Sigmoid colon (tissue), 6 donors: ENCODE measurements at regions not wholly inside any gene's neighbourhood (a gene's known extent, or its start where the extent isn't known, plus 50 kb on each side); places are given as distances from the start of the nearest gene placed in this dataset.
A peak's percentile ranks its signal among the peaks of the same experiment; 100 is the strongest.

ENCODE experiments used
- DNase-seq: peaks from one replicate; pipeline ENCODE4 v3.0.0-alpha.2; 2019
- H3K27ac ChIP-seq, 4 donors: fragments of 200-600 bp; sonication (generic); one replicate each; pipeline ENCODE4 v1.5.1; 2016 to 2019; ENCODE audit warnings: mild to moderate bottlenecking in 1 of 4
- H3K27me3 ChIP-seq, 3 donors: fragments of 200-600 bp; sonication (generic); one replicate each; pipeline ENCODE4 v1.5.1; 2019; ENCODE audit warnings: mild to moderate bottlenecking in 1 of 3
- H3K36me3 ChIP-seq, 4 donors: fragments of 200-600 bp; sonication (generic); one replicate each; pipeline ENCODE4 v1.5.1; 2016 to 2019
- H3K4me1 ChIP-seq, 4 donors: fragments of 200-600 bp; sonication (generic); one replicate each; pipeline ENCODE4 v1.5.1; 2017 to 2019
- H3K4me3 ChIP-seq, 4 donors: fragments of 200-600 bp; sonication (generic); one replicate each; pipeline ENCODE4 v1.5.1; 2017 to 2019; ENCODE audit warnings: mild to moderate bottlenecking in 2 of 4, moderate library complexity in 1 of 4
- H3K9me3 ChIP-seq, 4 donors: fragments of 200-600 bp in 3 of 4; sonication (generic) in 3 of 4; one replicate each; pipeline versions ENCODE4 v1.5.1 to v1.6.1; 2013 to 2019
- EP300 ChIP-seq, 4 donors: sonication (generic); formaldehyde crosslinking; IDR thresholded peaks; one replicate each; pipeline ENCODE4 v1.6.1; 2017; ENCODE audit warnings: antibody characterized with exemption in 4 of 4
- POLR2A ChIP-seq, 2 donors: fragments of 450-650 bp; IDR thresholded peaks; one replicate each; pipeline ENCODE4 v1.6.1; 2016; ENCODE audit warnings: antibody characterized with exemption in 2 of 2, mild to moderate bottlenecking in 2 of 2, moderate library complexity in 2 of 2
- POLR2AphosphoS5 ChIP-seq, 4 donors: sonication (generic); formaldehyde crosslinking; IDR thresholded peaks; one replicate each; pipeline ENCODE4 v1.6.1; 2017; ENCODE audit warnings: antibody characterized with exemption in 4 of 4
- WGBS, 2 donors: extraction: QIAGEN DNeasy Blood & Tissue Kit; methylation state at CpG; one replicate each; pipeline ENCODE4 v1.1.7; 2013; 5-methylcytosine and 5-hydroxymethylcytosine counted together
- intact Hi-C: fragments of 100-400 bp; cut with DNase I; formaldehyde crosslinking; loops from one replicate; pipeline ENCODE4 v1.15.1; 2023
- TF ChIP-seq, protein P1 (sequence below), 4 experiments: fragments of 450-650 bp in 3 of 4; fragments of 200-600 bp in 1 of 4; IDR thresholded peaks; one replicate each; pipeline ENCODE4 v1.5.1; 2016 to 2019; ENCODE audit warnings: antibody characterized with exemption in 4 of 4, mild to moderate bottlenecking in 3 of 4, moderate library complexity in 2 of 4
- donor health status: healthy with polysubstance abuse.
- donor health status: healthy.

DNA sequence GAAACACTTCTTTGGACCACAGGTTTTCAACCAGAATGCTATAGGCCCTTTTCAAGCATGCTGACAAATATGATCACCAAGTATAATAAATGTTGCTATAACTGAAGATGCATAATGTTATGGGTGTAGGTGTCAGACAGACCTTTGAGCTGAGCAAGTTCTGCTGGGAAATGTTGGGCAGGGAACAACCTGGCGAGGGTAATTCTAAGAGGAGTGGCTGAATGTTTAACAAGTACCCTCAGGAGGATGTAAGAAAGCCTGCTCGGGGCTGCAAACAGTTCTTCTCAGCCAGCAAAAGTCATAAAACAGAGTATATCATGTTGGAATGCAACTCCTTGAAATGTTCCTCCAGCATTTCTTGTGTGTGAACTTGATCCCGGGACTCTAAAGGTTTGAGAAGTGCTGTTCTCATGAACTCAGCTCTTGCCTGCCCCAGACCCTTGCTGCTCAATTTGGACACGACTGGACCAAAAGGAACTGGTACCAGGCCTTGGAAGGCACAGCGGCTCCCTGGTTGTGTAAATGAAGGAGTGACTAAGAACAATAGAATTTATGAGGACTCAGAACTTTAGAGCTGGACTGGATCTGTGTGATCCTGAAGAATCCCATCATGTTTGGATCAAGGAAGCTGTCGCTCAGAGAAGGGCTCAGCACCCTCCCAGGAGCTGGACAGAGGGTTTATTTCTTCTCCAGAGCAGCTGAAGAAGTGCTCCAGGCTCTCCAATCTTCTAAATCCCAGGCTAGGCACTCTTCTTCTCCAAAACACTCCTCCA lies 143.2 kb upstream of the ANK3 start:
- Histone ChIP-seq H3K27ac (no peak overlapping the region), H3K9me3 (no peaks in the 10 kb centered on the region), H3K27me3 (no peaks in the 10 kb centered on the region), H3K4me3 (no peak overlapping the region), H3K4me1 (peaks cover 0 to 3% (median 0%) of the 10 kb centered on the region in 4 donors), H3K36me3 (no peaks in the 10 kb centered on the region)
- whole genome bisulfite sequencing, 2 donors = 23 to 65% methylated on average over 6 of the region's 6 CpGs
- intact Hi-C loops = no loop called here
- TF ChIP-seq POLR2A (IDR thresholded peaks at IDR 0.05) (no peak), EP300 (IDR thresholded peaks at IDR 0.05) (no peak), POLR2AphosphoS5 (IDR thresholded peaks at IDR 0.05) (no peak)
- TF ChIP-seq, protein P1, sequence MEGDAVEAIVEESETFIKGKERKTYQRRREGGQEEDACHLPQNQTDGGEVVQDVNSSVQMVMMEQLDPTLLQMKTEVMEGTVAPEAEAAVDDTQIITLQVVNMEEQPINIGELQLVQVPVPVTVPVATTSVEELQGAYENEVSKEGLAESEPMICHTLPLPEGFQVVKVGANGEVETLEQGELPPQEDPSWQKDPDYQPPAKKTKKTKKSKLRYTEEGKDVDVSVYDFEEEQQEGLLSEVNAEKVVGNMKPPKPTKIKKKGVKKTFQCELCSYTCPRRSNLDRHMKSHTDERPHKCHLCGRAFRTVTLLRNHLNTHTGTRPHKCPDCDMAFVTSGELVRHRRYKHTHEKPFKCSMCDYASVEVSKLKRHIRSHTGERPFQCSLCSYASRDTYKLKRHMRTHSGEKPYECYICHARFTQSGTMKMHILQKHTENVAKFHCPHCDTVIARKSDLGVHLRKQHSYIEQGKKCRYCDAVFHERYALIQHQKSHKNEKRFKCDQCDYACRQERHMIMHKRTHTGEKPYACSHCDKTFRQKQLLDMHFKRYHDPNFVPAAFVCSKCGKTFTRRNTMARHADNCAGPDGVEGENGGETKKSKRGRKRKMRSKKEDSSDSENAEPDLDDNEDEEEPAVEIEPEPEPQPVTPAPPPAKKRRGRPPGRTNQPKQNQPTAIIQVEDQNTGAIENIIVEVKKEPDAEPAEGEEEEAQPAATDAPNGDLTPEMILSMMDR (IDR thresholded peaks at IDR 0.05) = no peak
- DNase-seq = no peak

DNA sequence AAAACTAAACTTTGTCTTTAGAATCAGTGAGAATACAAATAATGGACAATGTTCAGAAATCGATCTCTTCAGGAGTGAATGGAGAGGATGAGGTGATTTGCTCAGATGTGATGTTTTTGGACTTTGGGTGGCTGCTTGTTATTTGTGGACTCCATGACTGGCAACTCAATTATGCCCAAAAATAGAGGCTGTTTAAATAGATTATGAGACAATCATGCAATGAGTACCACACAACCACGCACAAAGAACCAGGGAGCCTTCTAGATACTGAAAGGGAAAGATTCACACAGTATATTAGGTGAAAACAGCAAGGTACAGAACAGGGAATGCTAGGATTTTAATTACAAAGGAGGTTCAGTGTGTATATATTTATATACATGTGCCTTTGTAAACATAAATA lies 141.3 kb upstream of the ANK3 start:
- TF ChIP-seq, protein P1 (IDR thresholded peaks at IDR 0.05) = no peak
- TF ChIP-seq EP300 (IDR thresholded peaks at IDR 0.05) = no peak
- no peak for TF ChIP-seq POLR2AphosphoS5 (IDR thresholded peaks at IDR 0.05)
- no peak for TF ChIP-seq POLR2A (IDR thresholded peaks at IDR 0.05)
- WGBS, 2 donors = 92 to 93% methylated on average over 2 of the region's 2 CpGs
- H3K36me3 ChIP-seq = no peaks in the 10 kb centered on the region
- no peak for DNase-seq
- no peaks in the 10 kb centered on the region for H3K9me3 ChIP-seq
- intact Hi-C loops = no loop called here
- no peak overlapping the region for H3K4me3 ChIP-seq
- H3K4me1 ChIP-seq = peaks cover 0 to 3% (median 0%) of the 10 kb centered on the region in 4 donors
- no peak overlapping the region for H3K27ac ChIP-seq
- H3K27me3 ChIP-seq = no peaks in the 10 kb centered on the region

DNA sequence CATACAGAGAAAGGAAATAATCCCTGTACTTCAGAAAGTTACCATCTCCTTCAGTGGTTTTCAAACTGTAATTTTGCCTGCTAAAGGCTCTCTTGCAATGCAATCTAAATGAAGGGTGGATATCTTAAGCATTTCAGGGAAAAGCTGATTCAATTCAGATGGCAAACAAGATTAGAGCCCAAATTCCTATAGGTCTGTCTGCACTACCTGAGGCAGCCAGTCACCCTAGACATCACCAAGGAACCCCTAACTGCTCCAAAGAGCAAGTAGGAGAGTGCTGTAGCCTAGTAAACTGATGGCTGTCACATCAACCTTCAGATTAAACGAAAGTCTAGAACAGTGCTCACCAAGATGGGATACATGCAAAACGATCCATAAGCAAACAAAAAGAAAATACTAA lies 138.0 kb upstream of the ANK3 start:
- TF ChIP-seq POLR2A (IDR thresholded peaks at IDR 0.05) = no peak
- no peak for TF ChIP-seq EP300 (IDR thresholded peaks at IDR 0.05)
- TF ChIP-seq, protein P1 (IDR thresholded peaks at IDR 0.05) = no peak
- no peak for TF ChIP-seq POLR2AphosphoS5 (IDR thresholded peaks at IDR 0.05)
- Histone ChIP-seq H3K4me3 (no peak overlapping the region), H3K4me1 (peaks cover 0 to 3% (median 0%) of the 10 kb centered on the region in 4 donors), H3K9me3 (no peaks in the 10 kb centered on the region), H3K27me3 (no peaks in the 10 kb centered on the region), H3K27ac (no peak overlapping the region), H3K36me3 (no peaks in the 10 kb centered on the region)
- 89 to 91% methylated on average over 2 of the region's 2 CpGs for WGBS, 2 donors
- intact Hi-C loops = no loop called here
- no peak for DNase-seq

DNA sequence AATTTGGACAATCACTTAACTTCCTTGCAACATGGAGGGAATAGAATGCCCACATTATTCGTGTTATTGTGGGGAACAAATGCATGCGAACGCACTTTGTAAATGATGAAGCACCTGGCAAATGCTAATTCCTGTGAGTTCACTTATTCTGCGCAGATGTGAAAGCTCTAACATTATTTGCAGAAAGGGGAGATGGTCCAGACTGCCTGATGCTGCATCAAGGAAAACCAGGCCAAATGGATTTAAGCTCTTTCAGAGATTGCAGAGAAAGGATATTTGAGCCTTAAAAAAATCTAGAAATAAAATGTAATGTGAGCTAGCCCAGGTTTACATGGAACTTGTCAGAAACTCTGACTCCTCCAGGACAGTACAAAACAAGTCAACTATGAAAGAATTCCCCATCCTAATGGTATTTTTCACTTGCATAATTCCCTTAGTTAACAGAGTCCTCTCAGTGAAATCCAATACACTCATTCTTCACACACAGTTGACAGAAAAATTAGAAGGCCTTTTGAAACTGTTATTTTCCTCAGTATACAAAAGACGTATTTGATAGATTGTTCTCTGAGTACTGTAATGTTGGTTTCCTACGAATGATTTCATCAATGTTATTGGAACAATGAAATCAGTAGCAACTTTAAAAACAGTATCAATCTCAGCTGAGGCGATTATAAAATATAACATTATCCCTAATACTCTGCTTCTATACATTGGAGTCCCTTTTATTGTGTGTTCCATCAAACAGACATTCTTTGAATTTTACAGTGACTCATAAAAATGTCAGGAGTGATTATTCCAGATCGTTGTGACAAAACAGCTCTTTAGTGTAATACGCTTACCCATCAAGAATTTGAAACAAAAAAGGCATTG lies 136.3 kb upstream of the ANK3 start:
- H3K27ac ChIP-seq = peak overlapping the region in 2 of 4 donors; percentile 14 to 23
- WGBS, 2 donors = 81 to 82% methylated on average over 9 of the region's 9 CpGs
- no peak for DNase-seq

More for the DNA sequence above, 136.3 kb upstream of the ANK3 start:
- no peak overlapping the region for H3K4me3 ChIP-seq
- H3K4me1 ChIP-seq = no peaks in the 10 kb centered on the region
- intact Hi-C loops = no loop called here
- no peaks in the 10 kb centered on the region for H3K27me3 ChIP-seq
- TF ChIP-seq POLR2A (IDR thresholded peaks at IDR 0.05) (no peak), POLR2AphosphoS5 (IDR thresholded peaks at IDR 0.05) (no peak), EP300 (IDR thresholded peaks at IDR 0.05) (no peak)
- TF ChIP-seq, protein P1 (IDR thresholded peaks at IDR 0.05) = no peak
- H3K9me3 ChIP-seq = no peaks in the 10 kb centered on the region
- H3K36me3 ChIP-seq = no peaks in the 10 kb centered on the region
